ENCODE measurements at regions not wholly inside any gene's neighbourhood (a gene's known extent, or its start where the extent isn't known, plus 50 kb on each side); places are given as distances from the start of the nearest gene placed in this dataset.

- Histone ChIP-seq H3K9me3 (no peaks in the 10 kb centered on the region), H3K27me3 (peaks cover 3% of the 10 kb centered on the region), H3K36me3 (no peaks in the 10 kb centered on the region), H3K4me3 (no peak overlapping the region), H3K27ac (no peak overlapping the region), H3K4me1 (no peaks in the 10 kb centered on the region)
- no peak for ATAC-seq
- TF ChIP-seq POLR2AphosphoS5 (IDR thresholded peaks at IDR 0.05) (no peak), CTCF (IDR thresholded peaks at IDR 0.05) (no peak), POLR2A (IDR thresholded peaks at IDR 0.05) (no peak), EP300 (IDR thresholded peaks at IDR 0.05) (no peak)
- WGBS, 2 donors (ENCODE audit: low coverage in 1 of 2), result 70 to 75% methylated on average over 4 of the region's 4 CpGs
Measured at GRCh38 chr9:90419221-90419851, 223.3 kb downstream of the DIRAS2 start.

GRCh38 chr9:90420211-90420610, 222.4 kb downstream of the DIRAS2 start:
- no peak for TF ChIP-seq POLR2A (IDR thresholded peaks at IDR 0.05)
- no peak for TF ChIP-seq POLR2AphosphoS5 (IDR thresholded peaks at IDR 0.05)
- TF ChIP-seq EP300 (IDR thresholded peaks at IDR 0.05), result no peak
- TF ChIP-seq CTCF (IDR thresholded peaks at IDR 0.05), result no peak
- H3K27ac ChIP-seq, result no peak overlapping the region
- no peaks in the 10 kb centered on the region for H3K36me3 ChIP-seq
- ATAC-seq, result no peak
- H3K9me3 ChIP-seq, result no peaks in the 10 kb centered on the region
- peaks cover 3% of the 10 kb centered on the region for H3K27me3 ChIP-seq
- 67 to 79% methylated on average over 3 of the region's 3 CpGs for WGBS, 2 donors (ENCODE audit: low coverage in 1 of 2)
- H3K4me1 ChIP-seq, result no peaks in the 10 kb centered on the region
- H3K4me3 ChIP-seq, result no peak overlapping the region

GRCh38 chr9:90420768-90421513, 221.7 kb downstream of the DIRAS2 start:
- Histone ChIP-seq H3K36me3 (no peaks in the 10 kb centered on the region), H3K9me3 (no peaks in the 10 kb centered on the region), H3K4me1 (no peaks in the 10 kb centered on the region), H3K4me3 (no peak overlapping the region), H3K27me3 (peaks cover 3% of the 10 kb centered on the region), H3K27ac (no peak overlapping the region)
- no peak for ATAC-seq
- no peak for TF ChIP-seq POLR2A (IDR thresholded peaks at IDR 0.05)
- no peak for TF ChIP-seq EP300 (IDR thresholded peaks at IDR 0.05)
- no peak for TF ChIP-seq POLR2AphosphoS5 (IDR thresholded peaks at IDR 0.05)
- no peak for TF ChIP-seq CTCF (IDR thresholded peaks at IDR 0.05)
- 22 to 43% methylated on average over 3 to 6 of the region's 9 CpGs for WGBS, 2 donors (ENCODE audit: low coverage in 1 of 2)

GRCh38 chr9:90421786-90422185, 220.8 kb downstream of the DIRAS2 start:
- no peaks in the 10 kb centered on the region for H3K9me3 ChIP-seq
- H3K4me1 ChIP-seq, result no peaks in the 10 kb centered on the region
- ATAC-seq, result no peak
- TF ChIP-seq CTCF (IDR thresholded peaks at IDR 0.05) (no peak), POLR2A (IDR thresholded peaks at IDR 0.05) (no peak), POLR2AphosphoS5 (IDR thresholded peaks at IDR 0.05) (no peak), EP300 (IDR thresholded peaks at IDR 0.05) (no peak)
- no peaks in the 10 kb centered on the region for H3K36me3 ChIP-seq
- no peak overlapping the region for H3K4me3 ChIP-seq
- H3K27ac ChIP-seq, result no peak overlapping the region
- WGBS, 2 donors (ENCODE audit: low coverage in 1 of 2), result 65 to 79% methylated on average over 2 of the region's 3 CpGs
- H3K27me3 ChIP-seq, result peaks cover 3% of the 10 kb centered on the region

Data from gastroesophageal sphincter (tissue), 4 donors.